Right lobe of liver (tissue), 6 donors: ENCODE measurements at regions not wholly inside any gene's neighbourhood (a gene's known extent, or its start where the extent isn't known, plus 50 kb on each side); places are given as distances from the start of the nearest gene placed in this dataset.

ENCODE experiments used
- ATAC-seq, 4 donors: fragments of 200-7000 bp; cut with Tn5 transposase; one replicate each; pipeline ENCODE4 v1.9.1; 2020; ENCODE audit warnings: mild to moderate bottlenecking in 4 of 4, moderate library complexity in 4 of 4
- DNase-seq, 3 donors: peaks; one replicate each; pipeline ENCODE4 v3.0.0-alpha.2; 2020
- H3K27ac ChIP-seq, 3 donors: fragments of 200-600 bp; one replicate each; pipeline ENCODE4 v1.8.0; 2022
- H3K27me3 ChIP-seq, 2 donors: fragments of 200-600 bp; one replicate each; pipeline ENCODE4 v1.8.0; 2022
- H3K36me3 ChIP-seq, 4 donors: fragments of 200-600 bp; sonication (generic) in 1 of 4; one replicate each; pipeline versions ENCODE4 v1.5.1 to v1.8.0; 2017 to 2022; ENCODE audit warnings: control low read depth in 1 of 4
- H3K4me1 ChIP-seq, 4 donors: fragments of 200-600 bp; sonication (generic) in 1 of 4; one replicate each; pipeline versions ENCODE4 v1.5.1 to v1.8.0; 2017 to 2022; ENCODE audit warnings: control low read depth in 1 of 4
- H3K4me3 ChIP-seq, 3 donors: fragments of 200-600 bp; one replicate each; pipeline ENCODE4 v1.8.0; 2022
- H3K9me3 ChIP-seq, 4 donors: fragments of 200-600 bp; sonication (generic) in 1 of 4; one replicate each; pipeline versions ENCODE4 v1.5.1 to v1.8.0; 2017 to 2022; ENCODE audit warnings: control low read depth in 1 of 4
- CTCF ChIP-seq, 4 donors: fragments of 200-600 bp in 3 of 4; fragments of 450-650 bp in 1 of 4; IDR thresholded peaks; one replicate each; pipeline versions ENCODE4 v1.5.1 to v1.8.0; 2016 to 2022; ENCODE audit warnings: antibody characterized with exemption in 4 of 4, mild to moderate bottlenecking in 2 of 4
- POLR2A ChIP-seq: fragments of 450-650 bp; IDR thresholded peaks from one replicate; pipeline ENCODE4 v1.6.1; 2017; ENCODE audit warnings: antibody characterized with exemption, mild to moderate bottlenecking
- WGBS: methylation state at CpG from one replicate; pipeline ENCODE4 v1.1.6; 2018; ENCODE audit warnings: low coverage, low lambda C conversion rate; ENCODE audit not compliant: insufficient coverage; ENCODE audit errors: missing lambda C conversion rate; 5-methylcytosine and 5-hydroxymethylcytosine counted together
- intact Hi-C, 2 donors: fragments of 100-400 bp; cut with DNase I; formaldehyde crosslinking; loops; one replicate each; pipeline versions ENCODE4 v1.11.2 to v1.14.1; 2022
- donor health status: DM: no; HTN: yes; CAD: no.
- donor health status: DM: no; HTN: no; CAD: no.
- donor health status: DM: no; HTN: no; CAD: no.
- donor health status: DM: no; HTN: yes; CAD: no.
- donor health status: DM: no; HTN: yes; CAD: no.

- Histone ChIP-seq H3K4me1 (no peaks in the 10 kb centered on the region), H3K27ac (no peak overlapping the region), H3K27me3 (no peaks in the 10 kb centered on the region), H3K9me3 (no peaks in the 10 kb centered on the region), H3K36me3 (no peaks in the 10 kb centered on the region), H3K4me3 (no peak overlapping the region)
- ATAC-seq (no peak), DNase-seq (no peak)
- no peak for TF ChIP-seq POLR2A
- TF ChIP-seq CTCF (IDR thresholded peaks at IDR 0.05): no peak
- 72% methylated on average over 4 of the region's 5 CpGs for WGBS
- intact Hi-C loops: no loop called here
These were observed 103.7 kb upstream of the SYT1 start for GRCh38 chr12:78760906-78761305.

DNA sequence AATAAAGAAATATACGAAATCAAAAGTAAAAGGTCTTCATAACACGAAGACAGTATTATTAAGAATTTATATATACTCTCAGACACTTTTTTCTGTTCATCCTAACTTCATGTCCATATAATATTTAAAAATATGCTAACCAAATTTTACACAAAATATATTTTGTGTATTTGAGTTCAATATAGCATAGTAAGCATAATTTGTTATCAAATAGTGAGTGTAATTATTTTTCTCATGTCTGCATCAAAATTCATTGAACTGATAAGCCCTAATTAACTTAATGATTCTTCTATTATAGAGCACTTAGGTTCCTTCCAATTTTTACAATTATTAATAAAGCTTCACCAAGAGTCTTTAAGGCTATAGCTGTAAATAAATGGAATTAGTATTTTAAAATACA, 99.7 kb upstream of the SYT1 start:
- no peaks in the 10 kb centered on the region for H3K27me3 ChIP-seq
- no peak for TF ChIP-seq CTCF (IDR thresholded peaks at IDR 0.05)
- no peak for TF ChIP-seq POLR2A
- peaks cover 0 to 4% (median 0%) of the 10 kb centered on the region in 4 donors for H3K4me1 ChIP-seq
- no peaks in the 10 kb centered on the region for H3K36me3 ChIP-seq
- H3K4me3 ChIP-seq: no peak overlapping the region
- WGBS: 87% methylated on average over 2 of the region's 2 CpGs
- intact Hi-C loops: no loop called here
- ATAC-seq (no peak), DNase-seq (no peak)
- no peaks in the 10 kb centered on the region for H3K9me3 ChIP-seq
- no peak overlapping the region for H3K27ac ChIP-seq

GRCh38 chr12:78767264-78767981, 97.2 kb upstream of the SYT1 start:
- Histone ChIP-seq H3K4me3 (no peak overlapping the region), H3K9me3 (no peaks in the 10 kb centered on the region), H3K27me3 (no peaks in the 10 kb centered on the region), H3K36me3 (no peaks in the 10 kb centered on the region), H3K4me1 (peaks cover 0 to 4% (median 0%) of the 10 kb centered on the region in 4 donors), H3K27ac (peak overlapping the region in 1 of 3 donors; percentile 70)
- WGBS: 23% methylated on average over 4 of the region's 4 CpGs
- DNase-seq (peak; percentile 52 to 73 (median 68)), ATAC-seq (peak; percentile 99 to 100 (median 99))
- TF ChIP-seq CTCF (IDR thresholded peaks at IDR 0.05) (no peak), POLR2A (no peak)
- intact Hi-C loops: no loop called here

DNA sequence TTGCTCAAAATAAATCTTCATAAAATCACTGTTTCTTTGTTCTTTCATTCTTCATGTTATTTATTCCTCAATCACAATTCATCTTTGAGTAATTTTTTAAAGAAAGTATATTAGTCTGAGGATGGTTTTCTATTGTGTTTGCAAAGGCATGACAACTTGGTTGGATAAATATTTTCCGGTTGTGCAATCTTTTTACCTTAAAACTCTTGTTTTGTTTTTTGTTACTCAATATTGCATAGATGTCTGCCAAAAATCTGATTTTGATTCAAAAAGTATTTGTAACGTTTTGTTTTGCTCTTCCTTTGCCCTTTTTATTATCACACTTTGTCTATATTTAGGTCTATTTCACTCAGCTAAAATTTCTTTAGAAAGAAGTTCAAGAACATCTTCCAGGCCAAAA, 86.2 kb upstream of the SYT1 start:
- DNase-seq (no peak), ATAC-seq (peak in 3 of 4 donors; percentile 29 to 75 (median 59))
- TF ChIP-seq POLR2A: no peak
- TF ChIP-seq CTCF (IDR thresholded peaks at IDR 0.05): no peak
- Histone ChIP-seq H3K4me3 (no peak overlapping the region), H3K27ac (no peak overlapping the region), H3K4me1 (peaks cover 0 to 4% (median 0%) of the 10 kb centered on the region in 4 donors), H3K27me3 (no peaks in the 10 kb centered on the region), H3K36me3 (no peaks in the 10 kb centered on the region), H3K9me3 (no peaks in the 10 kb centered on the region)
- intact Hi-C loops: no loop called here
- WGBS: 23% methylated on average over 2 of the region's 2 CpGs

GRCh38 chr12:78787576-78787975, 77.0 kb upstream of the SYT1 start:
- Histone ChIP-seq H3K36me3 (no peaks in the 10 kb centered on the region), H3K4me3 (no peak overlapping the region), H3K27me3 (no peaks in the 10 kb centered on the region), H3K9me3 (no peaks in the 10 kb centered on the region), H3K4me1 (no peaks in the 10 kb centered on the region), H3K27ac (no peak overlapping the region)
- no peak for TF ChIP-seq POLR2A
- TF ChIP-seq CTCF (IDR thresholded peaks at IDR 0.05): no peak
- intact Hi-C loops: no loop called here
- DNase-seq (no peak), ATAC-seq (no peak)
